ENCODE measurements at regions not wholly inside any gene's neighbourhood (a gene's known extent, or its start where the extent isn't known, plus 50 kb on each side); places are given as distances from the start of the nearest gene placed in this dataset.

GRCh38 chr2:217163987-217164386, 304.1 kb upstream of the TNP1 start:
- TF ChIP-seq CTCF (IDR thresholded peaks at IDR 0.05; ENCODE audit: insufficient read depth, low read depth, low read length) (no peak), EZH2 (IDR thresholded peaks at IDR 0.05; ENCODE audit: insufficient read depth, low read length) (no peak)
